ENCODE measurements at regions not wholly inside any gene's neighbourhood (a gene's known extent, or its start where the extent isn't known, plus 50 kb on each side); places are given as distances from the start of the nearest gene placed in this dataset.

DNA sequence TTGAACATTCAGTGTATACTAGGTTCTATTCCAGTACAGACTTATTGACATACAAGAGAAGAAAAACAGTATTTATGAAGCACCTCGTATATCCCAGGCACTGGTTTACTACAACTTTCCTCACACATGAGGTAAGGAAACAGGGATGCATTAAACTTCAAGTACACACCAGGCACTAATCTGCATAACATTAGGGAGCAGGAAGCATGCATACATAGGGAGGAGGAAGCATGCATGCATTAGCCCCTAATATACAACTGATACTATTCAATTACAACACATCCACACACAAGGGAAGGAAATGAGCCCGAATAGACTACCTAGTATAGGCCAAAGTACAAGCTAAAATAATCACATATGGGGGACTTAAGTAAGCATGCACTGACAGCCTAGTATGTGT, 525.3 kb downstream of the SUCLG1 start:
- in situ Hi-C loops (cut with MboI; ENCODE audit: low pct_unique_long_range_greater_than_20kb, low sequenced_read_pairs, unreplicated experiment), result no loop called here
- no peak for DNase-seq (ENCODE audit: low spot score)
- TF ChIP-seq, protein P1, sequence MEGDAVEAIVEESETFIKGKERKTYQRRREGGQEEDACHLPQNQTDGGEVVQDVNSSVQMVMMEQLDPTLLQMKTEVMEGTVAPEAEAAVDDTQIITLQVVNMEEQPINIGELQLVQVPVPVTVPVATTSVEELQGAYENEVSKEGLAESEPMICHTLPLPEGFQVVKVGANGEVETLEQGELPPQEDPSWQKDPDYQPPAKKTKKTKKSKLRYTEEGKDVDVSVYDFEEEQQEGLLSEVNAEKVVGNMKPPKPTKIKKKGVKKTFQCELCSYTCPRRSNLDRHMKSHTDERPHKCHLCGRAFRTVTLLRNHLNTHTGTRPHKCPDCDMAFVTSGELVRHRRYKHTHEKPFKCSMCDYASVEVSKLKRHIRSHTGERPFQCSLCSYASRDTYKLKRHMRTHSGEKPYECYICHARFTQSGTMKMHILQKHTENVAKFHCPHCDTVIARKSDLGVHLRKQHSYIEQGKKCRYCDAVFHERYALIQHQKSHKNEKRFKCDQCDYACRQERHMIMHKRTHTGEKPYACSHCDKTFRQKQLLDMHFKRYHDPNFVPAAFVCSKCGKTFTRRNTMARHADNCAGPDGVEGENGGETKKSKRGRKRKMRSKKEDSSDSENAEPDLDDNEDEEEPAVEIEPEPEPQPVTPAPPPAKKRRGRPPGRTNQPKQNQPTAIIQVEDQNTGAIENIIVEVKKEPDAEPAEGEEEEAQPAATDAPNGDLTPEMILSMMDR (IDR thresholded peaks at IDR 0.05; ENCODE audit: extremely low read depth, insufficient read depth, missing control alignments), result no peak

DNA sequence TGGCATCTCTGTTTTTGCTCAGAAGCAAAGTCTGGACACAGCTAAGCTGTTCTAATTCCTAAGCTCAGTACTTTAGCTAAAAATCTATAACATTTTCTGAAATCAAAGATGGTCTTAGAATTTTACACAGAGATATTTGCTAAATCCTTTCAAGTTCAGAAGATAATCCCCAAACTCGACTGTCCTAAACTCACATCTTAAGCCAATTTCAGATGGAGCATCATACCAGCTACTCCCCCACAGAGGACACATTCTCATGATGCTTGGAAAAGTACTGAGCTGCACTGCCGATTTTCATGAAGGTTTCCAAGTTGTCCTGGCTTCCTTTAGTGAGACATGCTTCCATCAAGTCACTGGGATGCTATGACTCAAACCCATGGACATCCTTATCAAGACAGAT, 535.5 kb downstream of the SUCLG1 start:
- in situ Hi-C loops (cut with MboI; ENCODE audit: low pct_unique_long_range_greater_than_20kb, low sequenced_read_pairs, unreplicated experiment), result no loop called here
- TF ChIP-seq, protein P1 (IDR thresholded peaks at IDR 0.05; ENCODE audit: extremely low read depth, insufficient read depth, missing control alignments), result no peak
- DNase-seq (ENCODE audit: low spot score), result no peak

DNA sequence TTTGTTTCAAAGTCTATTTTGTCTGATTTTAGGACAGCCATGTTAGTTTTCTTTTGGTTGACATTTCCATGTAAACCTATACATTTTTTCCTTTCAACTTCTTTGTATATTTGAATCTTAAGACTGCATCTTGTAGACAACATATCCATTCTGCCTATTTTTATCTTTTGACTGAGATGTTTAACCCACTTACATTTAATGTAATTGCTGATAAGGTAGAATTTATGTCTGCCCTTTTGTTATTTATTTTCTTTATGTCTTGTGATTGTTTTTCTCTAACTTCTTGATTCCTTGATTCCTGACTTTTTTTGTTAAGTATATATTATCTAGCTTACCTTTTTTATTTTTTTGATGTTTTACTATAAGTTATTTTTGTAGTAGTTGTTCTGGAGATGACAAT, 542.5 kb downstream of the SUCLG1 start:
- TF ChIP-seq, protein P1 (IDR thresholded peaks at IDR 0.05; ENCODE audit: extremely low read depth, insufficient read depth, missing control alignments), result no peak
- in situ Hi-C loops (cut with MboI; ENCODE audit: low pct_unique_long_range_greater_than_20kb, low sequenced_read_pairs, unreplicated experiment), result no loop called here

DNA sequence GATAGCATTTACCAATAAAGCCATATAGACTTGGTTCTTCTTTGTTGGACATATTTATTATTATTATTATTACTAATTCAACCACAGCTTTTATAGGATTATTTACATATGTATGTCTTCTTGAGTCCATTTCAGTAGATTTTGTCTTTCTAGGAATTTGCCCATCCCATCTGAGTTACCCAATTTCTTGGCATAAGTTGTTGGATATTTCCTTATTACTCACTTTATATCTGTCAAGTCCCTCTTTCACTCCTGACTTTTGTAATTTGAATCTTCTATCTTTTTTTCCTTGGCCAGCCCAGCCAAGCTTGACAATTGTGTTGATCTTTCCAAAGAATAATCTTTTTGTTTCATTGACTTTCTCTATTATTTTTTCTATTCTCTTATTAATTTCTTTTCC, 543.7 kb downstream of the SUCLG1 start:
- TF ChIP-seq, protein P1 (IDR thresholded peaks at IDR 0.05; ENCODE audit: extremely low read depth, insufficient read depth, missing control alignments), result no peak
- DNase-seq (ENCODE audit: low spot score), result no peak
- in situ Hi-C loops (cut with MboI; ENCODE audit: low pct_unique_long_range_greater_than_20kb, low sequenced_read_pairs, unreplicated experiment), result no loop called here

More for the DNA sequence above, 542.5 kb downstream of the SUCLG1 start:
- DNase-seq (ENCODE audit: low spot score), result no peak

DNA sequence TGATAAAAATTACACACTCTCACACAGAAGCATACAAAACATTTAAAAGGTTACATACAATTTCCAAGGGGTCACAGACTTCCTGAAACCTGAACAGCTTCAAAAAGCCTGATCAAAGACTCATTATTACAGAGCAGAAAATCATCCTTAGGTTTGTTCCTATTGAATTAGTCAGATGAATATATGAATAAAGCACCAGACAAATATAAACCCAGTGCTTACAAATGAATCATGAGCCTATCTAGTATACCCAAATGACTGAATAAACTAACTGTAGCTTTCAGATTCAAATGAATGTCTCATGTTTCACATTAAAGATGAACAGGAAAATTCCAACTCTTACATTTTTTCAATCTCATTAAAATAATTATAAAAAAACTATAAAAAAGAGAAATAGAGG, 550.3 kb downstream of the SUCLG1 start:
- in situ Hi-C loops (cut with MboI; ENCODE audit: low pct_unique_long_range_greater_than_20kb, low sequenced_read_pairs, unreplicated experiment), result no loop called here
- no peak for DNase-seq (ENCODE audit: low spot score)
- TF ChIP-seq, protein P1 (IDR thresholded peaks at IDR 0.05; ENCODE audit: extremely low read depth, insufficient read depth, missing control alignments), result no peak

DNA sequence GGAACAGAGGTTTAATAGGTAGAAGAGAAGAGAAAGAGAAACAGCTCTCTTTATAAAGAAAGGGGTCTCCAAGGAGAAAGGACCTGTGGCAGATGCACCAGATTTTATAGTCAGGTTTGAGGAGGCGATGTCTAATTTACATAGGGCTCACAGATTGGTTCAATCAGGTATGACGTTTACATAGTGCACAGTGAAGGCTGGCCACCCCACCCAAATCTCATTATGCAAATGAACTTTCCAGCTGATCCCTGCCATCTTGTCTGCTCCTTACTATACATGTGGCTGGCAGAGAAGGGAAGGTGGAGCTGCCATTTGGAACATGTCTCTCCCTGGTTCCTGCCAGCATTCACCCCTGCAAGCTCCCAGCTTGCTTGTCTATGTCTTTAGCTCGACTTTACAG, 557.8 kb downstream of the SUCLG1 start:
- in situ Hi-C loops (cut with MboI; ENCODE audit: low pct_unique_long_range_greater_than_20kb, low sequenced_read_pairs, unreplicated experiment), result no loop called here
- TF ChIP-seq, protein P1 (IDR thresholded peaks at IDR 0.05; ENCODE audit: extremely low read depth, insufficient read depth, missing control alignments), result no peak
- DNase-seq (ENCODE audit: low spot score), result no peak

DNA sequence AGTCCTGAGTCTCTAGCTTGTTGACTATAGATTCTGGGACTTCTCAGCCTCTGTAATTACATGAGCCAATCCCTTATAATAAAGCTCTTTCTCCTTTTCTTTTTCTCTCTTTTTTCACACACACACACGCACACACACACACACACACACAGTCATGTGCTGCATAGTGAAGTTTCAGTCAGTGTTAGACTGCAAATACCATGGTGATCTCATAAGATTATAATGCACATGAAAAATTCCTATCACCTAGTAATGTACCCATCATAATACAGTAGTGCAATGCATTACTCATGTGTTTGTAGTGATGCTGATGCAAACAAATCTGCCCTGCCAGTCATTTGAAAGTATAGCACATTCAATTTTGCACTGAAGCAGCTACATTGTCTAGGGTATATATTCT, 558.2 kb downstream of the SUCLG1 start:
- in situ Hi-C loops (cut with MboI; ENCODE audit: low pct_unique_long_range_greater_than_20kb, low sequenced_read_pairs, unreplicated experiment), result no loop called here
- DNase-seq (ENCODE audit: low spot score), result no peak
- TF ChIP-seq, protein P1 (IDR thresholded peaks at IDR 0.05; ENCODE audit: extremely low read depth, insufficient read depth, missing control alignments), result no peak

All from GM13977 (cell line).